Ectodermal cell (in vitro differentiated cells): ENCODE measurements at regions not wholly inside any gene's neighbourhood (a gene's known extent, or its start where the extent isn't known, plus 50 kb on each side); places are given as distances from the start of the nearest gene placed in this dataset.
"Not testable (repeated sequence)": the region's sequence is repeated elsewhere in the genome, so short reads cannot be mapped to it uniquely, and the experiment has no call there.

Experiments
- H3K27ac ChIP-seq: 2 replicates; pipeline ENCODE4 v1.7.0; 2013; ENCODE audit warnings: mild to moderate bottlenecking, low read depth, low read length; ENCODE audit not compliant: insufficient read depth, poor library complexity, severe bottlenecking
- H3K27me3 ChIP-seq: 2 replicates; pipeline ENCODE4 v1.7.0; 2013; ENCODE audit warnings: mild to moderate bottlenecking, low read length; ENCODE audit not compliant: insufficient read depth, control insufficient read depth, poor library complexity, severe bottlenecking
- H3K36me3 ChIP-seq: one replicate; pipeline ENCODE4 v1.7.0; 2013; ENCODE audit warnings: low read length; ENCODE audit not compliant: control insufficient read depth, insufficient read depth
- H3K4me1 ChIP-seq: one replicate; pipeline ENCODE4 v1.7.0; 2013; ENCODE audit warnings: low read length; ENCODE audit not compliant: control insufficient read depth, insufficient read depth
- H3K4me3 ChIP-seq: 2 replicates; pipeline ENCODE4 v1.7.0; 2013; ENCODE audit warnings: low read depth, low read length, control low read depth; ENCODE audit not compliant: insufficient read depth
- H3K9me3 ChIP-seq: 2 replicates; pipeline ENCODE4 v1.7.0; 2013; ENCODE audit warnings: mild to moderate bottlenecking, low read length, moderate library complexity; ENCODE audit not compliant: control insufficient read depth
- WGBS, 2 experiments: methylation state at CpG; one replicate each; pipeline ENCODE4 v1.1.7; 2013; ENCODE audit warnings: missing lambda C conversion rate in 2 of 2; 5-methylcytosine and 5-hydroxymethylcytosine counted together

DNA sequence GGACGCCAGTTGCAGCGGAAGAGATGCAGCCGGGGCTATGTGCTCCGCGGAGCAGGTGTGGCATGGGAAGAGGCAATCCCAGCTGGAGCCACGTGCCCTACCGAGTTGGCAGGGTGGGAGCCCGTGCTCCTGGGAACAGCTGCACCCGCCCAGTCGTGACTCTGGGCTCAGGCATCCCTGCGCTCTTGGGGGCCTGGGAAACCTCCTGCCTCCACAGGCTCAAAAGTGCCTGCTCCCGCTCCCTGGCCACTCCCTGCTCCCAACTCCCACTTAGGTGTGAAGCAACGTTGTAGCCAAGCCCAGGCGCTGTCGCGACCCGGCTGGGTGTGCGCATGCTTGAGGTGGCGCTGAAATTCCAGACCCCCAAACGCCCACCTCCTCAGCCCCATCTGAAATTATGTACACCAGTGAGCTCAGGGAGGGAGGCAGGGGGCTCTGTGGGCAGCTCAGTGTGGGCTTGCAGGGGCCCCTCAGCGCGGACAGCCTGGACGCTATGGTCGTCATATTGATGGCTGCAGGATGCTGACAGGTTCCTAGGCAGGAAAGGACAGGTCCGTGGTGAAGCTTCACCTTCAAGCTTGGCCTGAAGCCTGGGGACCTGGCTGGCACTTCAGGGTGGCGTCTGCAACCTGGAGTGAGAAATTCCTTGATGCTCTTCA is 429.9 kb downstream of the SLITRK1 start:
- WGBS, 2 experiments: 96 to 97% methylated on average over 26 of the region's 26 CpGs
- H3K4me1 ChIP-seq: peaks cover 11% of the 10 kb centered on the region
- H3K4me3 ChIP-seq: no peak overlapping the region
- no peaks in the 10 kb centered on the region for H3K27me3 ChIP-seq
- no peaks in the 10 kb centered on the region for H3K9me3 ChIP-seq
- no peak overlapping the region for H3K27ac ChIP-seq
- no peaks in the 10 kb centered on the region for H3K36me3 ChIP-seq

DNA sequence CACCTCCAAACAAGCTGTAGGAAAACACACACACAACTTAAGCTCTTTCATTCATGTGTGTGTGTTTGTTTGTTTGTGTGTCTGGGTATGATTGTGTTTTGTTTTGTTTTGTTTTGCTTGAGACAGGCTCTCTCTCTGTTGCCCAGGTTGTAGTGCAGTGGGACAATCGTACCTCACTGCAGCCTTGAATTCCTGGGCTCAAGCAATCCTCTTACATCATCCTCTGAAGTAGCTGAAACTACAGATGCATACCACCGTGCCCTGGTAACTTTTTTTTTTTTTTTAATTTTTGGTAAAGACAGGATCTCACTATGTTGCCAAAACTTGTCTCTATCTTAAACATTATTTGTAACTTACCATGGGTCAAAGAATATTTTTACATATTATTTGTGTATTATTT is 431.7 kb downstream of the SLITRK1 start:
- H3K36me3 ChIP-seq: no peaks in the 10 kb centered on the region
- peaks cover 11% of the 10 kb centered on the region for H3K4me1 ChIP-seq
- WGBS, 2 experiments: 55 to 64% methylated on average over 1 to 2 of the region's 2 CpGs
- no peak overlapping the region for H3K27ac ChIP-seq
- H3K9me3 ChIP-seq: no peaks in the 10 kb centered on the region
- no peak overlapping the region for H3K4me3 ChIP-seq
- no peaks in the 10 kb centered on the region for H3K27me3 ChIP-seq

DNA sequence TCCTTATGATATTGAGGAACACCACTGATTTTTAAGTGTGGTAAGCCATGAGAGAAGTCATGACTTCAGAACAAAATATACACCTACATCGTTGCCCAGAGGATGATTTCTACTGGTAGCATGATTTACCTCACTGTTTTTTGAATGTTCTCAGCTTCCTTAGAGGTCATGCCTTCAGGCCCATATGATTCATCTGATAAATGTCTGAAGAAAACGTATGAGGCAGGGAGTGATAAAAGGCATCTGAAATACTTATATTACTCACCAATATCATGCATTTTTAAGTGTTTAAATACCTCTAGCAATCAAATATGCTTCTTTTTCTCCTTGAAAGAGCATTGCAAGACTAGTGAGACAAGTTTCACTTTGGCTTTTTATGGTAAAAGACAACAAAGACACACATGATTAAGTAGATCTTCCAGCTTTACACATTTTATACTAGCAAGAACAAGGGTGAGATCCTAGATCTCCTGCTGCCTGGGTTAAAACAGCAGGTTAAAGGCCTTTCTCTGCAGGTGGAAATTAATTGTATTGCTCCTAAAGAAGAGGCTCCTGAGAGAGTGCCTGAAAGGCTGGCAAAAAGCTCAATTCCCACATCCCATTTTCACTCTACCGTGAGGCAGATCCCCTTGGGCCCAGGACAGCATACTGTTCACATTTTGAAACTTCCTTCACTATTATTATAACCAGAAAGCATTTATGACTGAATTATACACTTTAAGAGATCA is 432.4 kb downstream of the SLITRK1 start:
- H3K27ac ChIP-seq: no peak overlapping the region
- H3K4me1 ChIP-seq: peaks cover 11% of the 10 kb centered on the region
- 45 to 50% methylated on average over 2 of the region's 3 CpGs for WGBS, 2 experiments
- no peaks in the 10 kb centered on the region for H3K9me3 ChIP-seq
- H3K27me3 ChIP-seq: no peaks in the 10 kb centered on the region
- H3K36me3 ChIP-seq: no peaks in the 10 kb centered on the region
- no peak overlapping the region for H3K4me3 ChIP-seq

DNA sequence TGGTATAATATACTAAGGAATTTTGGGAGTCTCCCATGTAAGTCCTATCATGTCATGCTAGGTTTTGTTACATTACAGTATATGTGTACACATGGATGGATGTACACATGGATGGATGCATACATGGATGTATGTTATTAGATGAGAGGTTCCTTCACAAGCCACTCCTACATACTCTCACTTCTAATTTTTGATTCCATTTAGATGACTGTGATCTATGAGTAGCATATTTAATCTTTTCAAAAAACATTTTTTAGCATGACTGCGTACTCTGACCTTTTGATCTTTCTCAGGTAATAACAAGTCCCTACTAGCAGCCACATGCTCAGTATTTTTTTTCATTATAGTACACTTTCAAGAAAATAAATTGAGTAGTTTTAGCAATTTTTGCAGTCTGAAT is 441.8 kb downstream of the SLITRK1 start:
- Histone ChIP-seq H3K27me3 (no peaks in the 10 kb centered on the region), H3K27ac (no peak overlapping the region), H3K4me3 (no peak overlapping the region), H3K4me1 (no peaks in the 10 kb centered on the region), H3K9me3 (no peaks in the 10 kb centered on the region), H3K36me3 (no peaks in the 10 kb centered on the region)
- WGBS, 2 experiments: 100% methylated on average over 1 of the region's 1 CpG; no CpG with 5 or more reads in 1 of the 2 experiments

DNA sequence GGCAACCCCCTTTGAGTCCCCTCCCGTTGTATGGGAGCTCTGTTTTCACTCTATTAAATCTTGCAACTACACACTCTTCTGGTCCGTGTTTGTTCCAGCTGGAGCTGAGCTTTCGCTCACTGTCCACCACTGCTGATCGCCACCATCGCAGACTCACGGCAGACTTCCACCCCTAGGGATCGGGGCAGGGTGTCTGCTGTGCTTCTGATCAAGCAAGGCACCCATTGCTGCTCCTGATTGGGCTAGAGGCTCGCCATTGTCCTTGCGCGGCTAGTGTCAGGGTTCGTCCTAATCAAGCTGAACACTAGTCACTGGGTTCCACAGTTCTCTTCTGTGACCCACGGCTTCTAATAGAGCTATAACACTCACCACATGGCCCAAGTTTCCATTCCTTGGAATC is 442.8 kb downstream of the SLITRK1 start:
- not testable (repeated sequence) for H3K4me3 ChIP-seq, H3K27ac ChIP-seq, H3K36me3 ChIP-seq, H3K4me1 ChIP-seq, H3K27me3 ChIP-seq, H3K9me3 ChIP-seq
- 94 to 95% methylated on average over 12 of the region's 12 CpGs for WGBS, 2 experiments

DNA sequence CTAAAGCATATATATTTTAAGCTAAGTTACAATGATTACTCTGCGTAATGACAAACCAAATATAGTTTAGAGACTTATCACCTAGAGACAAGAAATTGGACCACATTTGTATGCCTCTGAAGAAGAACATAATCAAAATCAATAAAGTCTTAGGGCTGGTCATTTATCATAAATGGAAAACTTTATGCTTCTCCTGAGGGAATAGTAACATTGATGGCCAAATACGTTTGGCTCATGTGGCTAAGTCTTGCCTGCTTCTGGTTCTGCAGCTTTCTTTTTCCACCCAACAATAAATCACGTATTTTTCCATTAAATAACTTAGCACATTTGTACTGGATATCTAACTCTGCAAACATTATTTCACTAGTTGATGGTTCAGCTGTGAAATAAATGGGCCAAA is 458.4 kb downstream of the SLITRK1 start:
- no peaks in the 10 kb centered on the region for H3K36me3 ChIP-seq
- H3K27ac ChIP-seq: no peak overlapping the region
- WGBS, 2 experiments: 88 to 91% methylated on average over 2 to 3 of the region's 3 CpGs
- H3K27me3 ChIP-seq: no peaks in the 10 kb centered on the region
- H3K9me3 ChIP-seq: no peaks in the 10 kb centered on the region
- H3K4me3 ChIP-seq: no peak overlapping the region
- H3K4me1 ChIP-seq: no peaks in the 10 kb centered on the region

DNA sequence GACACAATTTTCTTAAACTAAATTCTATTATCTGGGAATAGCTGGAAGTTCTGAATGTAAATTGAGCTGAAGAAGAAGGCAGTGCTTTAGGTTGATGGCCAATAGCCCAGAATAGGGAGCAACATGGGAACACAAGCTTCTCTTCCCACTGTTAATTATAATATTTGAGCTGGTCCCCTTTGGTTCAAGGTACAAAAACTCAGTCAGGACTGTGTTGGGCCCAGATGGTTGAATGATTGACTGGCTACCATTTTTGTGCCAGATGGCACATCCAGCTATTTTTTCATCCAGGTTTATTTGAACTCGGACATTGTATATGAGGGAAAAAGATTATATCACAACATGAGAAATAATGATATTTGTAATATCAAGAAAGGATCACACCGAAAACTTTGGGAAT is 458.9 kb downstream of the SLITRK1 start:
- H3K4me3 ChIP-seq: no peak overlapping the region
- H3K4me1 ChIP-seq: no peaks in the 10 kb centered on the region
- WGBS, 2 experiments: 83% methylated on average over 2 of the region's 2 CpGs; no CpG with 5 or more reads in 1 of the 2 experiments

DNA sequence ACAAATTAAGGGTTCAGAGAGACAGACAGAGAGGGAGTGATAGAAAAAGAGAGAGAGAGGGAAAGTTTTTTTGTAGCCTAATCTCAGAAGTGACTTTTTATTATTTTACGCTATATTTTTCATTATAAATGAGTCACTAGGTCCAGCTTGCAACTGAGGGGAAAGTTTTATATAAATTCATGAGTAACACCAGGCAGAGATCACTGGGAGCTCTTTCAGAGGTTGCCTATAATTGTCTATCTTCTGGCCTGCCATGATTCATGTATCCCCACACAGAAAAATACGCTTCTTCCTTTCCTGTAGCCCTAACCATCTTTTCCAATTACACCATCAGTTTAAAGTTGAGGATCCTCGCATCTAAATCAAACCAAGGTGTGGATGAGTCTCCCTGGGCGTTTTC is 467.9 kb downstream of the SLITRK1 start:
- H3K9me3 ChIP-seq: no peaks in the 10 kb centered on the region
- no peaks in the 10 kb centered on the region for H3K36me3 ChIP-seq
- H3K4me3 ChIP-seq: no peak overlapping the region
- WGBS, 2 experiments: 93 to 96% methylated on average over 4 of the region's 4 CpGs
- H3K4me1 ChIP-seq: no peaks in the 10 kb centered on the region
- no peaks in the 10 kb centered on the region for H3K27me3 ChIP-seq
- H3K27ac ChIP-seq: no peak overlapping the region

More for the DNA sequence above, 458.9 kb downstream of the SLITRK1 start:
- H3K36me3 ChIP-seq: no peaks in the 10 kb centered on the region
- H3K27me3 ChIP-seq: no peaks in the 10 kb centered on the region
- H3K9me3 ChIP-seq: no peaks in the 10 kb centered on the region
- H3K27ac ChIP-seq: no peak overlapping the region

DNA sequence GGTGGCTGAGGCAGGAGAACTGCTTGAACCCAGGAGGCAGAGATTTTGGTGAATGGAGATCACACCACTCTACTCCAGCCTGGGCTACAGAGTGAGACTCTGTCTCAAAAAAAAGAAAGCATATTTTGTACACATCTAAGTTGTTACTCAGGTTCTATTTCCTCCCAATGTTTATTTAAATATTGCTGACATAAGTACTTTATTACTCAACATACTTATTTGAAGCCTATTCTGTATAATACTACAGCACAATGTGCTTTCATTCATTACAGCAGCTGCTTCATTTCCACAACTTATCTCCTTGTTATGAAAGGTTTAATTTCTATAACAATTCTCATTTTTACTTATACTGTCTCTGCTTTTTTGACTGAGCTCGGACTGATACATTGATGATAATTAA is 495.7 kb downstream of the SLITRK1 start:
- H3K36me3 ChIP-seq: no peaks in the 10 kb centered on the region
- no peak overlapping the region for H3K27ac ChIP-seq
- 92 to 100% methylated on average over 1 of the region's 1 CpG for WGBS, 2 experiments
- H3K27me3 ChIP-seq: no peaks in the 10 kb centered on the region
- H3K4me1 ChIP-seq: no peaks in the 10 kb centered on the region
- no peaks in the 10 kb centered on the region for H3K9me3 ChIP-seq
- H3K4me3 ChIP-seq: no peak overlapping the region

DNA sequence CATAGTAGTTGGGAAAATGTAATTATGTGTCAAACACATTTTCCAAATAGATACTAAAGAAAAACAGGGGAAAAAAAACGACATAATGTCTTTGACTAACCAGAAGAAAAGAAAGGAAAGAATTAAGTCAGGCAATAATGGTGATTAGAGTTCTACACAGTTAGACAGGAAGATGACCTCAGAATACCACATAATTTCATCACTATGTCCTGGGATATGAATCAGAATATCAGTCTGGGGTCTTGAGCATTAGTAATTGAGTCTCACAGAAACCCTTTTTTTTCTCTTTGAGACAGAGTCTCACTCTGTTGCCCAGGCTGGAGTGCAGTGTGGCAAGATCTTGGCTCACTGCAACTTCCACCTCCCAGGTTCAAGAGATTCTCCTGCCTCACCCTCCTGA is 503.4 kb downstream of the SLITRK1 start:
- Histone ChIP-seq H3K36me3 (no peaks in the 10 kb centered on the region), H3K4me1 (no peaks in the 10 kb centered on the region), H3K4me3 (no peak overlapping the region), H3K27me3 (no peaks in the 10 kb centered on the region), H3K9me3 (no peaks in the 10 kb centered on the region), H3K27ac (no peak overlapping the region)
- WGBS, 2 experiments: 100% methylated on average over 1 of the region's 1 CpG; no CpG with 5 or more reads in 1 of the 2 experiments
